Astrocyte (in vitro differentiated cells and primary cell): ENCODE measurements at regions not wholly inside any gene's neighbourhood (a gene's known extent, or its start where the extent isn't known, plus 50 kb on each side); places are given as distances from the start of the nearest gene placed in this dataset.

Source experiments
- EZH2 ChIP-seq: IDR thresholded peaks from 2 replicates; pipeline ENCODE4 v1.6.1; 2012; ENCODE audit warnings: mild to moderate bottlenecking, low read length, inconsistent platforms; ENCODE audit not compliant: insufficient read depth
- TF ChIP-seq, protein P1 (sequence below): IDR thresholded peaks from 2 replicates; pipeline ENCODE4 v1.5.1; 2011; ENCODE audit warnings: low read depth, mild to moderate bottlenecking, inconsistent platforms, low read length, moderate library complexity; ENCODE audit not compliant: insufficient read depth

DNA sequence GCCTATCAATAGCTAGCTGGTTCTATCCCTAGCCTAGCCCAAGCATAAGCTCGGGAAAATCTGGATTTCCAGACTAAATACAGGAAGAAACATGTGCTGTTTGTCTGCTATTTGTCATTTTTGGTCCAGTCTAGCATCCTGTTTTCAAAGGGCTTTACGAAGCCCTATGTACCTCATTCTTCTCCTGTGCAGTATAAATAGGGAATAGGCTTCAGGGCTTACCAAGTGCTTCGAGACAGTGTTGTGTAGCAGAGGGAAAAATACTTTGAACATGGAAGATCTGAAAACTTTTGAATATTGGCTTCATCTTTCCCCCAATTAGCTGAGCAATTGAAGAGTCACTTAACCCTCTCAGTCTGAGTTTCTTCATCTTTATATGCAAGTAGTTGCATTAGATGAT is 679.8 kb downstream of the TDRD15 start:
- TF ChIP-seq, protein P1, sequence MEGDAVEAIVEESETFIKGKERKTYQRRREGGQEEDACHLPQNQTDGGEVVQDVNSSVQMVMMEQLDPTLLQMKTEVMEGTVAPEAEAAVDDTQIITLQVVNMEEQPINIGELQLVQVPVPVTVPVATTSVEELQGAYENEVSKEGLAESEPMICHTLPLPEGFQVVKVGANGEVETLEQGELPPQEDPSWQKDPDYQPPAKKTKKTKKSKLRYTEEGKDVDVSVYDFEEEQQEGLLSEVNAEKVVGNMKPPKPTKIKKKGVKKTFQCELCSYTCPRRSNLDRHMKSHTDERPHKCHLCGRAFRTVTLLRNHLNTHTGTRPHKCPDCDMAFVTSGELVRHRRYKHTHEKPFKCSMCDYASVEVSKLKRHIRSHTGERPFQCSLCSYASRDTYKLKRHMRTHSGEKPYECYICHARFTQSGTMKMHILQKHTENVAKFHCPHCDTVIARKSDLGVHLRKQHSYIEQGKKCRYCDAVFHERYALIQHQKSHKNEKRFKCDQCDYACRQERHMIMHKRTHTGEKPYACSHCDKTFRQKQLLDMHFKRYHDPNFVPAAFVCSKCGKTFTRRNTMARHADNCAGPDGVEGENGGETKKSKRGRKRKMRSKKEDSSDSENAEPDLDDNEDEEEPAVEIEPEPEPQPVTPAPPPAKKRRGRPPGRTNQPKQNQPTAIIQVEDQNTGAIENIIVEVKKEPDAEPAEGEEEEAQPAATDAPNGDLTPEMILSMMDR = no peak
- no peak for TF ChIP-seq EZH2
